NCI-H69 (cell line): ENCODE measurements at regions not wholly inside any gene's neighbourhood (a gene's known extent, or its start where the extent isn't known, plus 50 kb on each side); places are given as distances from the start of the nearest gene placed in this dataset.
"Not testable (repeated sequence)": the region's sequence is repeated elsewhere in the genome, so short reads cannot be mapped to it uniquely, and the experiment has no call there.

Experiments used
- DNase-seq: peaks from one replicate; lab custom pipeline; 2025; lab: John Stamatoyannopoulos, UW

GRCh38 chr11:34001557-34002064 is 49.9 kb upstream of the CAPRIN1 start:
- DNase-seq = no peak

DNA sequence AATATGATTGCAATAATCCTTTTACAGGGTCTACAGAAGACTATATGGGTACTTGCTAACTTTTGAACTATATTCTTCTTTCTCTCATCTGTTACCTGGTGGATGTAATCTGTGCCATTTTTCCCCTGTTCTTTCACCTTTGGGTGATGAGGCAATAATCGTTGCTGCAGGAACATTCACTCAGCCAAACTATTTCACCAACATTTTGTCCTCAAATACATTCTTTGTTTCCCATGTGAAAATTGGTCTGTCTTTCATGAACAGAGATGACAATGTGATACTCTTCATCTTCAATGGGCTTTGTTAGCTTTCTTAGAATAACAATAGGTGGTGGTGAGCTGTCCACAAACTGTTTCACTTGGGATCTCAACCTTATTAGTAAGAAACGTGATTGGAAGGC is 52.1 kb upstream of the CAPRIN1 start:
- DNase-seq = no peak

DNA sequence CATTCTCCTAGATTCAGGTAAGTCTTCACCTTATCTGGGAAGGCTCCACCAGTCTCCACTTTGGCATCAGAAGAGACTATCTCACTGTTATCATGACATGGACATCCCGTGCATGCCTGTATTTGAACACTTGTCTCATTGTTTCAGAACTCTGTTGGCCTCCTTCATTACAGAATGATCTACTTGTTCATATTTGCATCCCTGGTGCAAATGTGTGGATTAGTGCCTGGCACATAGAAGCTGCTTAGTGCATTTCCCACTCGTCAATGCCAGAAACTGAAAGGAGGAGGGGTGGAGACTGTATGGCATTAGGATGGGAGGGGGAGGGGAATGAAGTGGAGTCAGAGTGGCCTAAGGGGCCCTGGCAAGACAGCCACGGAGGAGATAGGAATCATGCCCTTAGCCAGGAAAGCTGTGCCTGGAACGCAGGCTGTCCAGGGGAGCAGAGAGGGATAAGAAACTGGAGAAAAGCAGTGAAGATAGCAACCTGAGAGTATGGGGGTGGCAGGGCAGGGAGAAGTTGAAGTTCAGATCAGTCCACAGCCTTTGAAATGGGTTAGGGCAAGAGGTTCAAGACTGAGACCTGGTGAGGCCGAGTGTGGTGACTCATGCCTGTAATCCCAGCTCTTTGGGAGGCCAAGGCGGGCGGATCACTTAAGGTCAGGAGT is 53.8 kb upstream of the CAPRIN1 start:
- DNase-seq = peak; percentile 36

- DNase-seq = peak; percentile 86
Observed at GRCh38 chr11:33996498-33997454, 54.8 kb upstream of the CAPRIN1 start.

DNA sequence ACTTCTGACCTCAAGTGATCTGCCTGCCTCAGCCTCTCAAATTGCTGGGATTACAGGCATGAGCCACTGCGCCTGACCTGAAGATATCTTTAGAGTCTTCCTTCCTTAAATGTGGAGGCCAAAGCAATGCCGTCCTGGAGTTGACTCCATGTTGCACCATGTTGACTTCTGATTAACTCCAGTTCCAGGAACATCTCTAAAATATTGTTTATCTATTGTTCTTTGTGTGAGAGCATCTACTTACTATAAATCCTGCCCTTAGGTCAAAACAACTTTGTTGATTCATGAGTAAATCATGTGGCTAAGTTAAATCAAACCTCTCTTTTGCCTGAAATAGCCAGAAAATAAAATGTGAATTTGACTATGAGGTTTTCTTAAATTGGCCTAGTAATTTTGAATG is 56.6 kb upstream of the CAPRIN1 start:
- DNase-seq = no peak

DNA sequence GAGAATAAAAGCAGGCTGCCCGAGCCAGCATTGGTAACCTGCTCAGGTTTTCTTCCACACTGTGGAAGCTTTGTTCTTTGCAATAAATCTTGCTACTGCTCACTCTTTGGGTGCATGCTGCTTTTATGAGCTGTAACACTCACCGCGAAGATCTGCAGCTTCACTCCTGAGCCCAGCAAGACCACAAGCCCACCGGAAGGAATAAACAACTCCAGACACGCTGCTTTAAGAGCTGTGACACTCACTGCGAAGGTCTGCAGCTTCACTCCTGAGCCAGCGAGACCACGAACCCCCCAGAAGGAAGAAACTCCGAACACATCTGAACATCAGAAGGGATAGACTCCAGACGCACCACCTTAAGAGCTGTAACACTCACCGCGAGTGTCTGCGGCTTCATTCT is 60.4 kb upstream of the CAPRIN1 start:
- not testable (repeated sequence) for DNase-seq

GRCh38 chr11:33990131-33990530 is 61.4 kb upstream of the CAPRIN1 start:
- not testable (repeated sequence) for DNase-seq

DNA sequence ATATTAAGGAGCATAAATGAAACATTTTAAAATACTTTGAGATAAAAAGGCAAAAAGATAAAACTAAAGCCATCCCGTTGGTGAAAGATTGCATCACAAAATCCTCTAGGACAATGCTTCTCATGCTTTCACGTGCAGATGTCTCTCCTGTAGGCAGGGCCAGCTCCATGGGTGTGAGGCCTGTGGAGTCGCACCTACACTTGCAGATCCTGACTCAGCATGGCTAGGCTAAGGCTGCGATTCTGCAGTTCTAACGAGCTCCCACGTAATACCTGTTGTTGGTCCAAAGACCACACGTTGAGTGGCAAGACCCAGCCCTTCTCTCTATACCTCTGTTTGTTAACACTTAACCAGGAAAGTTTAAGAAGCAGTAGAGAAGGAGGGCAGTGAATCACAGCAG is 62.1 kb upstream of the CAPRIN1 start:
- no peak for DNase-seq

- DNase-seq = peak; percentile 30
Observed at GRCh38 chr11:33988586-33989370, 62.8 kb upstream of the CAPRIN1 start.

DNA sequence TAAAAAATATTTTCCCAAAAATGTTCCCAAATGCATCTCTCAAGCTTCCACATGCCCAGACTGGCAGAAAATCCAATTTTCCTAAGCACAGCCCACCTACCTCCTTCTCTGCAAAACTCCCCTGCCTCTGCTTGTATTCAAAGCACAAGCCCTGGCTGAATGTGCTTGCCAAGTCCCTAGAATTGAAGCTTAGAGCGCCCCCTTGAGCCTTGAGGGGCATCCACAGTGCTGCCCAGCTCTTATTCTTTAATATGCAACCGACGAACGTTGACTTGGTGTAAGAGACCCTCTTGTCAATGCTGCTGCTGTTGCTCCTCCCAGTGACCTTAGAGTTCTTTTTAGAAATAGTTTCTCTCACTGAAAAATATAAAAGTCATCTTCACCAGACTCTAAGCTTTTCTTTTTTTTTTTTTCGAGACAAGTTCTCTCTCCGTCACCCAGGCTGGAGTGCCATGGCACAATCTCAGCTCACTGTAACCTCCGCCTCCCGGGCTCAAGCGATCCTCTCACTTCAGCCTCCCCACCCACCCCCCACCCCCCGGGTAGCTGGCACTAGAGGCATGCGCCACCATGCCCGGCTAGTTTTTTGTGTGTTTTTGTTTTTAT is 63.5 kb upstream of the CAPRIN1 start:
- DNase-seq = peak; percentile 94

- DNase-seq = no peak
Observed at GRCh38 chr11:33987545-33987944, 64.0 kb upstream of the CAPRIN1 start.

GRCh38 chr11:33986597-33987501 is 64.7 kb upstream of the CAPRIN1 start:
- DNase-seq = not testable (repeated sequence)

DNA sequence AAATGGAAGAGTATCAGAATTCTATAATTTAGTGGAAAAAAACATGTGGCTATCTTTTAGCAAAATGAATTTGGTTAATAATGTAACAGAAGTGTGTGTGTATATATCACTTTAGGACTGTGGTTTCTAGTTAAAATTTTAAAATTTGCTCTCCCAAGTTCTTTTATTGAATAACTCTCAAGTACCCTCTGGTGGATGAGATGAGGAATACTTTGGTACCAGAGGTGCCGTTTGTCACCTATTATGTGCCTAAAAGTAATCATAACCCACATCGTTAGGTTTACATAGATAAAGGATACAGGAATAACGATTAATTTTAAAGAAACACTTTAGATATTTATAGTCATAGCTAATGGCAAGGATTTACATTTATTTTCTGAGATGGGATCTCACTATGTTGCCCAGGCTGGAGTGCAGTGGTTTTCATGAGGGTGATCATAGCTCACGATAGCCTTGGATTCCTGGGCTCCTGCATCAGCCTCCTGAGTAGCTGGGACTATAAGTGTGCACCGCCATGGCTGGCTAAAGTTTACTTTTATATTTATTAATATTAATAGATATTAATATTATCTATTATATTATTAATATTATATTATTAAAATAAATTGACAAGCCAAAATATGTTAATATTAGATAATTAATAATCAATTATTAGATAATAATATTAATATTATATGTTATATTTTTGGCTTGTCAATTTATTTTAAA is 66.7 kb upstream of the CAPRIN1 start:
- peak; percentile 32 for DNase-seq

GRCh38 chr11:33982661-33983060 is 68.9 kb upstream of the CAPRIN1 start:
- DNase-seq = no peak

DNA sequence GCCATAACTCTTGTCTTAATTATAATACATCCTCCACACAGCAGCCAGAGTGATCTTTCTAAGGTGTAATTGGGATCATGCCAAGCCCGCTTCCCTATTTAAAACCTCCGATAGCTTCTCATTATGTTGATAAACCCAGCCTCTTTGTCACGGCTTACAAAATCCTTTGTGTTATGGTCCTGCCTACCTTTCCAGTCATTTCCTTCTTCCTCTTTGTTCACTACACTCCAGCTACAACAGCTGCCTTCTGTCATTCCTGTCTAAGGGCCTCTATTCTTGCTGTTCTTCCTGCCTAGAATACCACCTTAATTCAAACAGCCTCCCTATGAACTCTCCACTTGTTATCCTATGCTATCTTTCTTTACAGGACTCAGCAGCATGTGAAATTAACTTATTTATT is 70.6 kb upstream of the CAPRIN1 start:
- peak; percentile 93 for DNase-seq

- DNase-seq = no peak
Observed at GRCh38 chr11:33978376-33978775, 73.2 kb upstream of the CAPRIN1 start.

GRCh38 chr11:33977676-33978075 is 73.9 kb upstream of the CAPRIN1 start:
- no peak for DNase-seq

DNA sequence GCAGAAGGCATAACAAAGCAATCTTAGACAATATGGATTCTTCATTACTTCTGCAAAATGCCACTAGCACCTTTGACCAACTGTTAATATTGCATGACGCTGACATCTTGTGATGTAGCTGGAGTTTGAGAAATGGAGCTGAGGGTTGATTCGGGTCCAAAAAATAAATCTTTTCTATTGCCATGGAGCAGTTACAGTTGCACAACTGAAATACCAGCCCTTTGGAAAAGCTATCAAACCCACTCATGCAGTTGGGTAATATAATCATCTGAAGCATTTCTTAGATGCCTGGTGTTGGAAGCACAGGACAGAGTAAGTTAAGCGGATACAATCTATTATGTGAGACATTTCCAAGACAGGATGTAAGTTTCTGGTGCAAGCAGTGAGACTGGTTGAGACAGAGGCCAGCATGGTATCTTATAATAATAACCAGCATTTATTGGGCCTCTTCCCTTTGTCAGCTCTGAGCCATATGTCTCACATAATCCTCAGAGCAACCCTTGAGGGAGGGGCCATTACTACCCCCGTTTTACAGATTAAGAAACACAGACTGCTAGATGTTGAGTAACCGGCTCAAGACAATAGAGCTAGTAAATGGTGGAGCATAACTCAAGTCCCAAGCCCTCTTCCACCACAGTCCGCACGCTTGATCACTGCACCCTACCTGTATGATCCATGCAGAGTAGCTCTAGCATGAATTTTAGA is 74.9 kb upstream of the CAPRIN1 start:
- DNase-seq = no peak

GRCh38 chr11:33974804-33975203 is 76.7 kb upstream of the CAPRIN1 start:
- no peak for DNase-seq
